NCI-H2029 treated with DMSO at 0.1 percent for 48 hours (cell line): ENCODE measurements at regions not wholly inside any gene's neighbourhood (a gene's known extent, or its start where the extent isn't known, plus 50 kb on each side); places are given as distances from the start of the nearest gene placed in this dataset.

ENCODE experiments used
- DNase-seq: peaks from one replicate; lab custom pipeline; 2025; lab: John Stamatoyannopoulos, UW

- DNase-seq, result no peak
These were observed 156.4 kb upstream of the SMIM23 start for GRCh38 chr5:171629221-171629620.

GRCh38 chr5:171629628-171630349 lies 155.8 kb upstream of the SMIM23 start:
- no peak for DNase-seq

GRCh38 chr5:171630350-171631065 lies 155.1 kb upstream of the SMIM23 start:
- no peak for DNase-seq

- DNase-seq, result no peak
These were observed 153.0 kb upstream of the SMIM23 start for GRCh38 chr5:171632616-171633015.

GRCh38 chr5:171633776-171634470 lies 151.7 kb upstream of the SMIM23 start:
- no peak for DNase-seq

GRCh38 chr5:171634511-171634910 lies 151.1 kb upstream of the SMIM23 start:
- no peak for DNase-seq

- DNase-seq, result no peak
These were observed 150.6 kb upstream of the SMIM23 start for GRCh38 chr5:171635028-171635427.

- no peak for DNase-seq
These were observed 149.9 kb upstream of the SMIM23 start for GRCh38 chr5:171635561-171636245.

- no peak for DNase-seq
These were observed 147.8 kb upstream of the SMIM23 start for GRCh38 chr5:171637811-171638210.

GRCh38 chr5:171639205-171639621 lies 146.4 kb upstream of the SMIM23 start:
- DNase-seq, result no peak

GRCh38 chr5:171639966-171640365 lies 145.7 kb upstream of the SMIM23 start:
- no peak for DNase-seq

GRCh38 chr5:171640480-171640879 lies 145.1 kb upstream of the SMIM23 start:
- DNase-seq, result no peak

GRCh38 chr5:171641891-171642290 lies 143.7 kb upstream of the SMIM23 start:
- no peak for DNase-seq

- no peak for DNase-seq
These were observed 142.7 kb upstream of the SMIM23 start for GRCh38 chr5:171642894-171643293.

GRCh38 chr5:171644536-171644935 lies 141.1 kb upstream of the SMIM23 start:
- no peak for DNase-seq

GRCh38 chr5:171646102-171647042 lies 139.2 kb upstream of the SMIM23 start:
- DNase-seq, result no peak

GRCh38 chr5:171647043-171647903 lies 138.3 kb upstream of the SMIM23 start:
- no peak for DNase-seq

GRCh38 chr5:171647904-171648260 lies 137.7 kb upstream of the SMIM23 start:
- no peak for DNase-seq

GRCh38 chr5:171648279-171649074 lies 137.1 kb upstream of the SMIM23 start:
- DNase-seq, result no peak

- no peak for DNase-seq
These were observed 136.6 kb upstream of the SMIM23 start for GRCh38 chr5:171649075-171649401.
